H9 (cell line): ENCODE measurements at regions not wholly inside any gene's neighbourhood (a gene's known extent, or its start where the extent isn't known, plus 50 kb on each side); places are given as distances from the start of the nearest gene placed in this dataset.

Experiments used
- DNase-seq: peaks from one replicate; pipeline ENCODE4 v3.0.0-alpha.2; 2017
- H2AFZ ChIP-seq: one replicate; pipeline ENCODE4 v1.6.1; 2013; ENCODE audit warnings: mild to moderate bottlenecking, low read length, control low read depth, moderate library complexity
- H2AK5ac ChIP-seq: 2 replicates; pipeline ENCODE4 v1.6.1; 2013; ENCODE audit warnings: low read length, control low read depth, mixed read lengths; ENCODE audit not compliant: insufficient read length
- H2BK120ac ChIP-seq: one replicate; pipeline ENCODE4 v1.6.1; 2013; ENCODE audit warnings: low read depth, mild to moderate bottlenecking, low read length, control low read depth, inconsistent platforms; ENCODE audit not compliant: poor library complexity, severe bottlenecking
- H2BK12ac ChIP-seq: 2 replicates; pipeline ENCODE4 v1.6.1; 2013; ENCODE audit warnings: low read length, control low read depth, mixed read lengths, low read depth; ENCODE audit not compliant: insufficient read length
- H2BK15ac ChIP-seq: 2 replicates; pipeline ENCODE4 v1.6.1; 2013; ENCODE audit warnings: low read depth, low read length, control low read depth
- H2BK20ac ChIP-seq: one replicate; pipeline ENCODE4 v1.6.1; 2013; ENCODE audit warnings: low read depth, mild to moderate bottlenecking, low read length, control low read depth, inconsistent platforms; ENCODE audit not compliant: poor library complexity, severe bottlenecking
- H2BK5ac ChIP-seq: 2 replicates; pipeline ENCODE4 v1.6.1; 2013; ENCODE audit warnings: low read length, control low read depth, mixed read lengths; ENCODE audit not compliant: insufficient read length
- H3K14ac ChIP-seq: 2 replicates; pipeline ENCODE4 v1.6.1; 2013; ENCODE audit warnings: low read length, control low read depth; ENCODE audit not compliant: insufficient read depth
- H3K18ac ChIP-seq: 2 replicates; pipeline ENCODE4 v1.6.1; 2013; ENCODE audit warnings: low read depth, mild to moderate bottlenecking, mixed read lengths, low read length, control low read depth; ENCODE audit not compliant: insufficient read length
- H3K23ac ChIP-seq: 2 replicates; pipeline ENCODE4 v1.6.1; 2013; ENCODE audit warnings: low read length, control low read depth, mixed read lengths, low read depth; ENCODE audit not compliant: insufficient read length
- H3K23me2 ChIP-seq: 2 replicates; pipeline ENCODE4 v1.6.1; 2013; ENCODE audit warnings: low read depth, mild to moderate bottlenecking, mixed read lengths, low read length, control low read depth; ENCODE audit not compliant: insufficient read length, poor library complexity, severe bottlenecking
- H3K27ac ChIP-seq: 2 replicates; pipeline ENCODE4 v1.5.1; 2013; ENCODE audit warnings: low read length, control low read depth, mixed read lengths, low read depth; ENCODE audit not compliant: insufficient read length
- H3K27me3 ChIP-seq: 2 replicates; pipeline ENCODE4 v1.6.1; 2013; ENCODE audit warnings: low read length, control low read depth, inconsistent platforms; ENCODE audit not compliant: insufficient read depth
- H3K4ac ChIP-seq: 2 replicates; pipeline ENCODE4 v1.6.1; 2013; ENCODE audit warnings: low read depth, mild to moderate bottlenecking, control low read depth, inconsistent platforms, low read length, moderate library complexity
- H3K4me1 ChIP-seq: 2 replicates; pipeline ENCODE4 v1.6.1; 2013; ENCODE audit warnings: low read length, control low read depth, inconsistent platforms; ENCODE audit not compliant: insufficient read depth
- H3K4me2 ChIP-seq: 2 replicates; pipeline ENCODE4 v1.6.1; 2013; ENCODE audit warnings: low read length, control low read depth, mixed read lengths; ENCODE audit not compliant: insufficient read length, insufficient read depth
- H3K56ac ChIP-seq: 2 replicates; pipeline ENCODE4 v1.6.1; 2013; ENCODE audit warnings: low read depth, mild to moderate bottlenecking, mixed read lengths, low read length, control low read depth; ENCODE audit not compliant: insufficient read length
- H3K79me1 ChIP-seq: 2 replicates; pipeline ENCODE4 v1.6.1; 2013; ENCODE audit warnings: low read depth, mild to moderate bottlenecking, moderate library complexity, low read length, control low read depth, inconsistent platforms; ENCODE audit not compliant: insufficient read depth, poor library complexity, severe bottlenecking
- H3K79me2 ChIP-seq: 2 replicates; pipeline ENCODE4 v1.6.1; 2013; ENCODE audit warnings: low read length, control low read depth, inconsistent platforms; ENCODE audit not compliant: insufficient read depth
- H3K9ac ChIP-seq: 2 replicates; pipeline ENCODE4 v1.6.1; 2013; ENCODE audit warnings: low read length, control low read depth, mixed read lengths; ENCODE audit not compliant: insufficient read length; ENCODE audit errors: extremely low read depth
- H3K9me3 ChIP-seq: one replicate; pipeline ENCODE4 v1.6.1; 2013; ENCODE audit warnings: low read depth, low read length, inconsistent platforms; ENCODE audit not compliant: control insufficient read depth
- H3T11ph ChIP-seq: one replicate; pipeline ENCODE4 v1.6.1; 2013; ENCODE audit warnings: mild to moderate bottlenecking, low read length, control low read depth, inconsistent platforms
- H4K20me1 ChIP-seq: one replicate; pipeline ENCODE4 v1.6.1; 2013; ENCODE audit not compliant: control insufficient read depth, insufficient read length, insufficient read depth
- H4K5ac ChIP-seq: 2 replicates; pipeline ENCODE4 v1.6.1; 2013; ENCODE audit warnings: low read depth, mild to moderate bottlenecking, mixed read lengths, low read length, control low read depth; ENCODE audit not compliant: insufficient read length
- H4K8ac ChIP-seq: replicated peaks from 2 replicates; pipeline ENCODE4 v1.6.1; 2013; ENCODE audit warnings: low read length, control low read depth, mixed read lengths, low read depth; ENCODE audit not compliant: insufficient read length
- H4K91ac ChIP-seq: 2 replicates; pipeline ENCODE4 v1.6.1; 2013; ENCODE audit warnings: low read depth, mild to moderate bottlenecking, moderate library complexity, mixed read lengths, low read length, control low read depth; ENCODE audit not compliant: insufficient read length
- H3K27ac Mint-ChIP-seq, 3 experiments: 2 replicates in 2 of 3; 3 replicates in 1 of 3; pipeline ENCODE4 v1.8.0; 2020 to 2021; ENCODE audit warnings: mixed read lengths in 3 of 3, mild to moderate bottlenecking in 1 of 3, moderate library complexity in 1 of 3
- H3K27me3 Mint-ChIP-seq: 2 replicates; pipeline ENCODE4 v1.8.0; 2021; ENCODE audit warnings: low read depth, mild to moderate bottlenecking, moderate library complexity, mixed read lengths
- H3K36me3 Mint-ChIP-seq, 3 experiments: 2 replicates in 2 of 3; 3 replicates in 1 of 3; pipeline ENCODE4 v1.8.0; 2020 to 2021; ENCODE audit warnings: low read depth in 3 of 3, mixed read lengths in 3 of 3; ENCODE audit not compliant: insufficient read depth in 1 of 3
- H3K4me1 Mint-ChIP-seq, 2 experiments: 2 replicates each; pipeline ENCODE4 v1.8.0; 2020; ENCODE audit warnings: mixed read lengths in 2 of 2
- H3K4me3 Mint-ChIP-seq, 2 experiments: 2 replicates in 1 of 2; 3 replicates in 1 of 2; pipeline ENCODE4 v1.8.0; 2020 to 2021; ENCODE audit warnings: mild to moderate bottlenecking in 2 of 2, mixed read lengths in 2 of 2, moderate library complexity in 1 of 2
- H3K9me3 Mint-ChIP-seq, 2 experiments: 2 replicates in 1 of 2; 3 replicates in 1 of 2; pipeline ENCODE4 v1.8.0; 2020; ENCODE audit warnings: mild to moderate bottlenecking in 2 of 2, mixed read lengths in 2 of 2, moderate library complexity in 1 of 2
- CTCF ChIP-seq: fragments of 200-600 bp; sonication (generic); conservative IDR thresholded peaks from 3 replicates; pipeline ENCODE4 v1.8.0; 2021; ENCODE audit warnings: antibody characterized with exemption, mild to moderate bottlenecking
- WGBS: extraction: QIAGEN DNeasy Blood & Tissue Kit; methylation state at CpG from one replicate; pipeline ENCODE4 v1.1.7; 2013; ENCODE audit warnings: missing lambda C conversion rate, low lambda C conversion rate, mixed read lengths; ENCODE audit not compliant: insufficient read length; ENCODE audit errors: extremely low coverage; 5-methylcytosine and 5-hydroxymethylcytosine counted together

GRCh38 chr1:81470275-81470674, 330.5 kb upstream of the ADGRL2 start:
- H2BK12ac ChIP-seq: no peak overlapping the region
- H4K91ac ChIP-seq: no peak overlapping the region
- H3K56ac ChIP-seq: no peak overlapping the region
- no peaks in the 10 kb centered on the region for H3K27me3 ChIP-seq
- H3T11ph ChIP-seq: no peak overlapping the region
- no peak overlapping the region for H3K18ac ChIP-seq
- DNase-seq: no peak
- no peak overlapping the region for H3K9ac ChIP-seq
- H2BK15ac ChIP-seq: no peak overlapping the region
- H3K4ac ChIP-seq: no peak overlapping the region
- WGBS: no CpG with 5 or more reads among the region's 3 CpGs
- H3K27ac ChIP-seq: no peak overlapping the region
- peaks cover 14 to 15% of the 10 kb centered on the region in 2 experiments for H3K4me1 Mint-ChIP-seq
- no peak overlapping the region for H2AK5ac ChIP-seq
- H2BK5ac ChIP-seq: no peak overlapping the region
- no peaks in the 10 kb centered on the region for H3K27me3 Mint-ChIP-seq
- no peaks in the 10 kb centered on the region for H3K9me3 ChIP-seq
- no peaks in the 10 kb centered on the region for H3K79me1 ChIP-seq
- TF ChIP-seq CTCF: no peak
- H2BK120ac ChIP-seq: no peak overlapping the region
- no peaks in the 10 kb centered on the region for H3K9me3 Mint-ChIP-seq
- H3K27ac Mint-ChIP-seq: no peak overlapping the region
- no peak overlapping the region for H3K14ac ChIP-seq
- H3K4me2 ChIP-seq: no peak overlapping the region
- no peak overlapping the region for H2AFZ ChIP-seq
- 0 out of 2 replicates have a peak, but pooled peaks cover 3% of the 10 kb centered on the region for H3K4me1 ChIP-seq
- H3K36me3 Mint-ChIP-seq: no peaks in the 10 kb centered on the region
- H3K4me3 Mint-ChIP-seq: no peak overlapping the region
- H3K79me2 ChIP-seq: no peaks in the 10 kb centered on the region
- no peak overlapping the region for H3K23ac ChIP-seq
- peak overlapping the region; percentile 50 for H2BK20ac ChIP-seq
- H4K8ac ChIP-seq: no peak overlapping the region
- H4K5ac ChIP-seq: no peak overlapping the region
- no peaks in the 10 kb centered on the region for H3K23me2 ChIP-seq
- H4K20me1 ChIP-seq: no peaks in the 10 kb centered on the region
